ENCODE measurements at regions not wholly inside any gene's neighbourhood (a gene's known extent, or its start where the extent isn't known, plus 50 kb on each side); places are given as distances from the start of the nearest gene placed in this dataset.
A peak's percentile ranks its signal among the peaks of the same experiment; 100 is the strongest.

GRCh38 chr7:133190172-133190528 lies 62.7 kb upstream of the EXOC4 start:
- DNase-seq (ENCODE audit: low spot score) (no peak), ATAC-seq (no peak)

DNA sequence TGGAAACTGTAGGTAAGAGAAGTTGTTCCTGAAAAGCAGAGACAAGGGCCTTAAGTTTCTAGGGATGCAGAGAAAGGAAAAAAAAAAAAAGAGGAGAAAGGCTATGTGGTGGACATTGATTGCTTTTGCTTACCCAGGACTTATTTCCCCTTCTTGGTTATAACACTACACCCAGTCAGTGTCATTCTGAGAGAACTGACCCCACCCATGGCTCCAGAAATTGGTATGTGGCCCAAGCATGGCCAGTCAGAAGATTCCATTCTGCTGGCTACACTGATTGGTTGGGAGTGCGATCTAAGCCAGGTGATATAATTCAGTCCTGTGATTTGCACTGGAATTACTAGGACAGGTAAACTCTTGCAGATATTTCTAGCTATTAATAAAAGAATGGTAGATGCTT lies 62.2 kb upstream of the EXOC4 start:
- no peak for ATAC-seq
- no peak for DNase-seq (ENCODE audit: low spot score)

DNA sequence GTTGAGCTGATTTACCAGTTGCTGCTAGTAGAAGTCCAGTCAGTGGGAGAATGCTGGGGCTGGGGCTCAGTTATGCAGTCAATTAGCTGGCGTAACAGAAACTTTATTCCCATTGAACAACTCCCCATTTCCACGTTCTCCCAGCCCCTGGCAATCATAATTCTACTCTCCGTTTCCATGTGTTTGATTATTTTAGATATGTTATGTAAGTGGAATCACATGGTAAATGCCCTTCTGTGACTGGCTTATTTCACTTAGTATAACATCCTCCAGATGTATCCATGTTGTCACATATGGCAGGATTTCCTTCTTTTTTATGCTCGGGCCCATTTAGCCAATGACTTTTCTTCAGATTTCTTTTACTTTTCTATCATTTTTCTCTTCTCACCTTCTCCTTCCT lies 61.1 kb upstream of the EXOC4 start:
- DNase-seq (ENCODE audit: low spot score): no peak
- ATAC-seq: no peak

- no peak for ATAC-seq
- DNase-seq (ENCODE audit: low spot score): no peak
These were observed 57.0 kb upstream of the EXOC4 start for GRCh38 chr7:133195868-133196267.

DNA sequence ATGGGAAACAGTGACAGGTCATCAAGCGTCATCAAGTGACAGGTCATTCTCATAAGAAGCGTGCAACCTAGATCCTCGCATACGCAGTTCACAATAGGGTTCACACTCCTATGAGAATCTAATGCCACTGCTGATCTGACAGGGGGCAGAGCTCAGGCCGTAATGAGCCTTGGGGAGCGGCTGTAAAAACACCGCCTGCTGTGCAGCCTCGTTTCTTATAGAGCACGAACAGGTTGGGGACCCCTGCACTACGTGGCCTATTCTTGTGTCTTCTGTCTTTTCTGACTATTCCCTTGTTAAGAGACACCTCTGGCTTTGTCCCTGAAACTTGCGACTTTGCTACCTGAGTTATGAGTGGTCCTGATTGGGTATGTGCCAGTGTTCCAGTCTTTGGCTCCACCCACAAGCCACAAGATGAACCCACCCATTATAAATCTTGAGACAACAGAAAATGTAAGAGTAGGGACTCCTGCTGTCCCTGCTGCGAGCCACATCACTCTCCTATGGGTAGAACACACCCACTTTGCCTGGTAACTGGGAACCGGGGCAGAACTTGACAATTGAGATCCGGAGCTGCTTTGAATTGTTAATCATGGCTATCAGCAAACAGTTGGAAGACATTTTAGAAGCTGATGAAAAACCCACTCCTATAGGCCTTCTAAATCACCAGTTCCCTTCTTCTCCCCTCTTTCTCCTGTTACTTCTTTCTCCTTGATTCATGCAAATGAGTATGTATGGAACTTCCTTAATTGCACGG lies 55.8 kb upstream of the EXOC4 start:
- DNase-seq (ENCODE audit: low spot score) (no peak), ATAC-seq (no peak)

GRCh38 chr7:133197972-133198544 lies 54.8 kb upstream of the EXOC4 start:
- no peak for DNase-seq (ENCODE audit: low spot score)
- peak; percentile 37 for ATAC-seq

GRCh38 chr7:133199831-133200230 lies 53.0 kb upstream of the EXOC4 start:
- DNase-seq (ENCODE audit: low spot score) (no peak), ATAC-seq (no peak)

GRCh38 chr7:133201470-133201869 lies 51.4 kb upstream of the EXOC4 start:
- ATAC-seq: no peak
- DNase-seq (ENCODE audit: low spot score): no peak

- DNase-seq (ENCODE audit: low spot score): no peak
- no peak for ATAC-seq
These were observed 49.9 kb upstream of the EXOC4 start for GRCh38 chr7:133202942-133203341.
